Pons (tissue), 1 donor: ENCODE measurements at regions not wholly inside any gene's neighbourhood (a gene's known extent, or its start where the extent isn't known, plus 50 kb on each side); places are given as distances from the start of the nearest gene placed in this dataset.
"Not testable (repeated sequence)": the region's sequence is repeated elsewhere in the genome, so short reads cannot be mapped to it uniquely, and the experiment has no call there.

Experiments used
- DNase-seq: peaks from one replicate; pipeline ENCODE4 v3.0.0-alpha.2; 2016; ENCODE audit warnings: low spot score

- DNase-seq: peak; percentile 42
Observed at GRCh38 chr1:146409817-146410441, 181.1 kb upstream of the NOTCH2NLA start.

DNA sequence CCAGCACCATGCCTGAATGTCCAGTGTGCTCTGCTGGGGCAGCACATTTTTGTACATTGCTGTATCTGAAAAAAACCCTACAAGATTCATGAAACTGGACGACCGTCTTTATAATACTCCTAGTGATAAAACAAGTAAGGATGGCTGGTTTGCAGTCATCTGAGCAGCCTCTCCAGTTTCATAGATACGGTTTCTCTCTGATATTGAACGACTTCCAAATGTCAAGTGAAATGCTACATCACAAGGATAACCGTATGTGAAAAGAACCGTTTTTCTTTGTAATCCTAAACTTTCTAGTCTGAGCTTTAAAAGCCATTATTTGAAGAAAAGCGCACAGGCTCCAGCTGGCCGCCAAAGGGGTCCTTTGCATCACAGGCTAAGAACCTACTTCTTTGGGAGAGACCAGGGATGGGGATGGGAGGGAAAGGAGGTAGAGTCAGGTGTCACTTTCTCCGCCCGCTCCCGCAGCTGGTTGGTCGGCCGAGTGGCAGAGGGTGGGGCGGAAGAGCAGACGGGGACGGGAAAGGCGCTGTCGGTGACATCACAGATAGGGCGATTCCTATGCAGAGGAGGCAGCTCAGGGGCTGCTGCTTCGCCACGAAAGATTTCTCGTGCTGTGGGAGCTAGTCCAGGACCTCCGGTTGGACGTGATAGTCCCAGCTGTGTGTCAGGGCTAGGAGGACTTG lies 180.4 kb upstream of the NOTCH2NLA start:
- DNase-seq: peak; percentile 53

- DNase-seq: peak; percentile 1
Observed at GRCh38 chr1:146401281-146401825, 172.5 kb upstream of the NOTCH2NLA start.

- not testable (repeated sequence) for DNase-seq
Observed at GRCh38 chr1:146400173-146401121, 171.6 kb upstream of the NOTCH2NLA start.

DNA sequence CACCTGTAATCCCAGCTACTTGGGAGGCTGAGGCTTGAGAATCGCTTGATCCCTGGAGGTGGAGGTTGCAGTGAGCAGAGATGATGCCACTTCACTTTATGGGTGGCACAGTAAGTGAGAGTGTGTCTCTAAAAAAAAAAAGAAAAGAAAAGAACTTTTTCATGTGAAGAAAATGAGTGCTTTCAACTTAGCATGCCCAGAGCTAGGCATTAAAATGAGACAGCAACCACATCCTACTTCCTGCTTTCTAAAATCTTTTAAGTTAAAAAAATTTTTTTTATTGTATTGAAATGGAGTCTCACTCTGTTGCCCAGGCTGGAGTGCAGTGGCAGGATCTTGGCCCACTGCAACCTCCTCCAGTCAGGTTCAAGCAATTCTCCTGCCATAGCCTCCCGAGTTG lies 170.4 kb upstream of the NOTCH2NLA start:
- not testable (repeated sequence) for DNase-seq

DNA sequence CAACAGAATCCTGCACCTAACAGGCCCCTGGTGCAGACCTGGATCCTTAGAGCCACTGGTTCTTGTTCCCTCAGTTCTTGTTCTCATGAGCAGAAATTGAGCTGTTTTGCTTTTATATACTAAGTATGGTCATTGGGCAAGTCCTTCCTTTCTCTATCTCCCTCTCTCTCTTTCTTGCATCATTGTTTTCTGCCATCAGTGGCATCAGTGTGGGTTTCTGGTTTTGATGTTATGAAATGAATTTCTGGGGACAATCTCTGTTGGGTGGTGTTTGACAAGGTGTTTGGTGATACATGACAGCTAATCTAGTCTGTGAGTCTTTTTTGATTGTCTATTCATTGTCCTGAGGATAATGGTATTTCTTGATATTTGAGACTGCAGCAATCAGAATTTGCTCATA lies 168.0 kb upstream of the NOTCH2NLA start:
- DNase-seq: not testable (repeated sequence)

DNA sequence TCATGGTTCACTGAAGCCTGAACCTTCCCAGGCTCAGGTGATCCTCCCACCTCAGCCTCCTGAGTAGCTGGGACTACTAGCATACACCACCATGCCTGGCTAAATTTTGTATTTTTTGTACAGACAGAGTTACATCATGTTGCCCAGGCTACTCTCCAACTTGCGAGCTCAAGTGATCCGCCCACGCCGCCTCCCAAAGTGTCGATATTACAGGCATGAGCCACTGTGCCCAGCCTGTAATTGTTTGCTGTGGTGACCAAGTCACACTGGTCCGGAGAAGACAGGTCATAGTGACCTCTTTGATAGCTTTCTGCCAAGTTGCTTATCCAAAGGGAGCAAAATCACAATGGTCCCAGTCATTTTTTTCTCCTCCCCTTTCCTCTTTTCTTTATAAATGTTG lies 167.4 kb upstream of the NOTCH2NLA start:
- DNase-seq: not testable (repeated sequence)

- DNase-seq: not testable (repeated sequence)
Observed at GRCh38 chr1:146393796-146394195, 165.0 kb upstream of the NOTCH2NLA start.

- not testable (repeated sequence) for DNase-seq
Observed at GRCh38 chr1:146393154-146393553, 164.3 kb upstream of the NOTCH2NLA start.

GRCh38 chr1:146389178-146389577 lies 160.4 kb upstream of the NOTCH2NLA start:
- DNase-seq: not testable (repeated sequence)

GRCh38 chr1:146387750-146388469 lies 159.1 kb upstream of the NOTCH2NLA start:
- DNase-seq: not testable (repeated sequence)

GRCh38 chr1:146386851-146387749 lies 158.3 kb upstream of the NOTCH2NLA start:
- peak; percentile 97 for DNase-seq

DNA sequence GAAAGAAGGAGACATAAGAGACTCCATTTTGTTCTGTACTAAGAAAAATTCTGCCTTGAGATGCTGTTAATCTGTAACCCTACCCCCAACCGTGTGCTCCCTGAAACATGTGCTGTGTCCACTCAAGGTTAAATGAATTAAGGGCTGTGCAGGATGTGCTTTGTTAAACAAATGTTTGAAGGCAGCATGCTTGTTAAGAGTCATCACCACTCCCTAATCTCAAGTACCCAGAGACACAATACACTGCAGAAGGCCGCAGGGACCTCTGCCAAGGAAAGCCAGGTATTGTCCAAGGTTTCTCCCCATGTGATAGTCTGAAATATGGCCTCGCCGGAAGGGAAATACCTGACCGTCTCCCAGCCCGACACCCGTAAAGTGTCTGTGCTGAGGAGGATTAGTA lies 152.4 kb upstream of the NOTCH2NLA start:
- DNase-seq: not testable (repeated sequence)

GRCh38 chr1:146376708-146377496 lies 148.1 kb upstream of the NOTCH2NLA start:
- DNase-seq: peak; percentile 97

DNA sequence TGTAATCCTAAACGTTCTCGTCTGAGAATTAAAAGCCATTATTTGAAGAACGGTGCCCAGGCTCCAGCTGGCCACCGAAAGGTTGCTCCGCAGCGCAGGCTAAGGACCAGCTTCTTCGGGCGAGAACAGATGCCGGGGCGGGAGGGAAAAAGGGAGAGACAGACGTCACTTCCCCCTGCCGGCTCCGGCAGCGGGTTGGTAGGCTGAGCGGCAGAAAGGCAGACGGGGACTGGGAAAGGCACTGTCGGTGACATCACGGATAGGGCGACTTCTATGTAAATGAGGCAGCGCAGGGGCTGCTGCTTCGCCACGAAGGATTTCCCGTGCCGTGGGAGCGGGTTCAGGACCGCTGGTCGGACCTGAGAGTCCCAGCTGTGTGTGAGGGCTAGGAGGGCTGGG lies 147.5 kb upstream of the NOTCH2NLA start:
- peak; percentile 89 for DNase-seq

DNA sequence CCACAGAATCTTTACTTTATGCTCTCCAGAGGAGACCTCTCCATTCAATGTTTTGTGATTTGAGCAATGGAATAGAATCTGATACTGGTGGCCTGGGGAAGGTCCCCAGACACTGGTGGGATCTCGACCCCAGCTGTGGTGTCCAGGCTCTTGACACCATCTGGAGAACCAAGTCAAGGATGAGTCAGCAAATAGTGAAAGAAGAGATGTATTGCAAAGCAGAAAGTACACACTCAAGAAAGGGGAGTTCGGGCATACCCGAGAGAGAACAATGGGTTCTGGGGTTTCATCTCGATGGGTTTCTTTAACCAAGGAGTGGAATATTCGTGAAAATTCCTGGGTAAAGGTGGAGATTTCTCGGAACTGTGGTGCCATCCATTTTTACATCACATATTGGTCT lies 146.3 kb upstream of the NOTCH2NLA start:
- not testable (repeated sequence) for DNase-seq

DNA sequence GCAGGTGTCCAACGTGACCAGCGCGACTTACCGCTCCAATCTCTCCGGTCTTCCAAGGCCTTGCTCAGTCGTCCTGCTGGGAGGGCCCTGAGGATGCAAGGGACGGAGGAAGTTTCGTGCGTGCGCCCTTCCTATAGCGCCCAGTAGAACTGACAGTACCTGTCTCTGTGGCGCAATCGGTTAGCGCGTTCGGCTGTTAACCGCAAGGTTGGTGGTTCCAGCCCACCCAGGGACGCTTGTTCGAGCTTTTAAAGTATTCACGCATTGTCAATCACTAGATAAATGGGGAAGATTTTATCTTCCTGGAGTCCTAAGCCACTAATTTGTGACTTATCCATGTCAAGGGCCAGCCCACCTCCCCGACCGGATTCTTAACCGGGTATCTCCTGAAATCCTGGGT lies 141.1 kb upstream of the NOTCH2NLA start:
- peak; percentile 20 for DNase-seq

DNA sequence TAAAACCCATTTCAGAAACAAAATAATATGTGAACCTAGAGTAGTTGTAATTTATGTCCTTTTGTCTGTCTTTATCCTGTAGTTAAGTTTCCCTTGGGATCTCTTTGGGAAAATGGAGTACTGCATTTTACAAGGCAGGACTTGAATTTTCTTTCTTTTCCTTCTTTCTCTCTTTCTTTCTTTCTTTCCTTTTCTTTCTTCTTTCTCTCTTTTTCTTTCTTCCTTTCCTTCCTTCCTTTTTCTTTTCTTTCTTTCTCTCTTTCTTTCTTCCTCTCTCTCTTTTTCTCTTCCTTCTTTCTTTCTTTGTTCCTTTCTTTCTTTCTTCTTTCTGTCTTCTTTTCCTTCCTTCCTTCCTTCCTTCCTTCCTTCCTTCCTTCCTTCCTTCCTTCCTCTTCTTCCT lies 126.6 kb upstream of the NOTCH2NLA start:
- not testable (repeated sequence) for DNase-seq

DNA sequence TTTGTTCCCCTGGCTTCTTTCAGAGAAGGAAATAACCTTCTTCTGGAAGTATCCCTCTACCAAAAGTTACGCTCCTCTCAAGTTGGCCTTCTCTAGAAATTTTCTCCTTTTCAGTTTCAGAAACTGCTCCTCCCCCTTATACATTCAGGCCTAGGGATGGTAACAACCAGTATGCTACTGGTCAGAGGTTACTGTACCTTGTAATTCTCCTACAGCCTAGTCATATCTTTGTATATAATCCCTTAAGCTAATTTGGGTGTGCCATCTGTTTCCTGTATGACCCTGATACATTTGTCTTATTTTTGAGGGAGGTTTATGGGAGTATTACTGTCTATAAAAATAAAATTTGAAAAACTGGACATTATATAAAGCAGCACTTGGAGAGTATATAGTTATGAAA lies 98.0 kb upstream of the NOTCH2NLA start:
- DNase-seq: not testable (repeated sequence)

DNA sequence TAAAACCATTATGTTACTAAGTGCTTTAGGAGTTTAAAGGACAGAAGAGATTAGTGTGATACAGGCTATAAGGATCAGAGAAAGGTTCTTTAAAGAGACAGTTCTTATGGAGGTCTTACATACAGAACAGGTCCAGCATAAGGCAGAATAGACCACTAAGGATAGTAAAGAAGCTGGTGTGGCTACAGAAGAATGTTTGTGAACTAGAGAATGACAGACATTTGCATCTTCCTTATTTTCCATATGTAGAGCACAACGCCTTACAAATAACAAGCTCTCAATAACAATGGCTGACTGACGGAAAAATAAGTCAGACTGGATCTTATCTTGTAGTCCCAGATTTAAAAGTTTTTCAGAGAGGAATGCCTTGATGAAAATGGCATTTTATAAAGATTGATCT lies 95.6 kb upstream of the NOTCH2NLA start:
- not testable (repeated sequence) for DNase-seq
